ENCODE measurements at regions not wholly inside any gene's neighbourhood (a gene's known extent, or its start where the extent isn't known, plus 50 kb on each side); places are given as distances from the start of the nearest gene placed in this dataset.

DNA sequence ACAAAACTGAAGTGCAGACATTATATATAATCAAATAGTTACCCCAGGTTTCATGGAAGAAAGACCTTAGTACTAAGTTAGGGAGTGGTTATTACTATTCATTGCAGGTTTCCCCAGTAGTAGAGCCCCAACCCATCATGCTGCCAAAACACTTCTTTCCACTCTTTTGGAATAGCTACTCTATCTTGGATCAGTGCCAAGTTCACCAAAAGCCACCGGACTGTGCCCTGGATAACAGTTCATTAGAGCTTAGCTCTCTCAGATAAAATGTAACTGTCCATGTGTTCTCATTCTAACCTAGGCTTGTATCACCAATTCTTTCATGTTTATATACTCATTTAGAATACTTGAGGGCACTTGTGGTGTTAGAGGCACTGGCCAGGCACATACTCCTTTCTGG, 540.1 kb upstream of the C16orf82 start:
- TF ChIP-seq CTCF (IDR thresholded peaks at IDR 0.05) (no peak), POLR2A (IDR thresholded peaks at IDR 0.05) (no peak)
